ENCODE measurements at regions not wholly inside any gene's neighbourhood (a gene's known extent, or its start where the extent isn't known, plus 50 kb on each side); places are given as distances from the start of the nearest gene placed in this dataset.

- POLR2A ChIA-PET, result no interaction called here
- 0 out of 2 replicates have a peak overlapping the region, but pooled peaks have one; percentile 28 for H3K27ac Mint-ChIP-seq
- TF ChIP-seq MXD4 (CRISPR knock-in tag; IDR thresholded peaks at IDR 0.05; ENCODE audit: borderline replicate concordance) (no peak), ZNF416 (CRISPR knock-in tag; IDR thresholded peaks at IDR 0.05) (no peak), GTF2I (CRISPR knock-in tag; conservative IDR thresholded peaks at IDR 0.05) (no peak), AFF4 (CRISPR knock-in tag; IDR thresholded peaks at IDR 0.05; ENCODE audit: borderline replicate concordance) (no peak), TP53 (CRISPR knock-in tag; IDR thresholded peaks at IDR 0.05) (no peak), ERG (CRISPR knock-in tag; IDR thresholded peaks at IDR 0.05) (no peak), HMGXB4 (CRISPR knock-in tag; IDR thresholded peaks at IDR 0.05) (no peak), NR2C2 (CRISPR knock-in tag; IDR thresholded peaks at IDR 0.05) (no peak), NFATC4 (CRISPR knock-in tag; IDR thresholded peaks at IDR 0.05) (no peak), ELF4 (CRISPR knock-in tag; IDR thresholded peaks at IDR 0.05; ENCODE audit: low read depth) (no peak)
Measured at GRCh38 chr3:86168512-86168911, 822.4 kb downstream of the VGLL3 start.

GRCh38 chr3:86162521-86162920 lies 828.4 kb downstream of the VGLL3 start:
- Mint-ChIP-seq H3K36me3 (no peaks in the 10 kb centered on the region), H3K27me3 (ENCODE audit: low read depth) (no peaks in the 10 kb centered on the region), H3K4me1 (0 out of 2 replicates have a peak, but pooled peaks cover 8% of the 10 kb centered on the region), H3K9me3 (0 out of 2 replicates have a peak, but pooled peaks cover 2% of the 10 kb centered on the region), H3K4me3 (no peak overlapping the region), H3K27ac (no peak overlapping the region; the same call in 1 of the 2 replicates)
- TF ChIP-seq GABPB1 (CRISPR knock-in tag; IDR thresholded peaks at IDR 0.05) (no peak), HMGA2 (CRISPR knock-in tag; IDR thresholded peaks at IDR 0.05) (peak; percentile 92)
- ATAC-seq, result no peak
- CTCF ChIA-PET, result no interaction called here
- DNase-seq (ENCODE audit: low spot score), result no peak
- POLR2A ChIA-PET, result no interaction called here

More at GRCh38 chr3:86168512-86168911, 822.4 kb downstream of the VGLL3 start:
- DNase-seq (ENCODE audit: low spot score), result no peak
- Mint-ChIP-seq H3K4me1 (peaks cover 10% of the 10 kb centered on the region), H3K27me3 (ENCODE audit: low read depth) (no peaks in the 10 kb centered on the region; the same call in 1 of the 2 replicates), H3K36me3 (no peaks in the 10 kb centered on the region), H3K9me3 (peaks cover 3% of the 10 kb centered on the region; the same call in 1 of the 2 replicates), H3K4me3 (no peak overlapping the region)
- no peak for ATAC-seq
- CTCF ChIA-PET, result no interaction called here

- ChIA-PET CTCF (no interaction called here), POLR2A (no interaction called here)
- no peak overlapping the region for H3K27ac Mint-ChIP-seq
- no peak overlapping the region for H3K4me3 Mint-ChIP-seq
- peaks cover 3% of the 10 kb centered on the region; the same call in 1 of the 2 replicates for H3K27me3 Mint-ChIP-seq (ENCODE audit: low read depth)
- DNase-seq (ENCODE audit: low spot score) (no peak), ATAC-seq (no peak)
- no peaks in the 10 kb centered on the region for H3K36me3 Mint-ChIP-seq
- 0 out of 2 replicates have a peak, but pooled peaks cover 7% of the 10 kb centered on the region for H3K4me1 Mint-ChIP-seq
- H3K9me3 Mint-ChIP-seq, result peaks cover 9% of the 10 kb centered on the region; the same call in 1 of the 2 replicates
- TF ChIP-seq FOXJ3 (CRISPR knock-in tag; IDR thresholded peaks at IDR 0.05; ENCODE audit: borderline replicate concordance) (no peak), ZNF263 (CRISPR knock-in tag; IDR thresholded peaks at IDR 0.05; ENCODE audit: low read depth) (no peak), PRDM15 (CRISPR knock-in tag; IDR thresholded peaks at IDR 0.05) (no peak), MXD4 (CRISPR knock-in tag; IDR thresholded peaks at IDR 0.05; ENCODE audit: borderline replicate concordance) (no peak), ZNF219 (CRISPR knock-in tag; IDR thresholded peaks at IDR 0.05; ENCODE audit: borderline replicate concordance) (no peak), ZNF317 (CRISPR knock-in tag; IDR thresholded peaks at IDR 0.05; ENCODE audit: borderline replicate concordance, low read depth) (no peak), ATF2 (CRISPR knock-in tag; IDR thresholded peaks at IDR 0.05; ENCODE audit: borderline replicate concordance, low read depth) (no peak), TP53 (CRISPR knock-in tag; IDR thresholded peaks at IDR 0.05) (no peak)
Measured at GRCh38 chr3:86161493-86161892, 829.5 kb downstream of the VGLL3 start.

Measured in WTC11 (cell line).